Endodermal cell (in vitro differentiated cells): ENCODE measurements at regions not wholly inside any gene's neighbourhood (a gene's known extent, or its start where the extent isn't known, plus 50 kb on each side); places are given as distances from the start of the nearest gene placed in this dataset.

ENCODE experiments used
- DNase-seq: peaks from one replicate; pipeline ENCODE4 v3.0.0-alpha.2; 2017
- H3K27ac ChIP-seq: 2 replicates; pipeline ENCODE4 v1.5.1; 2013; ENCODE audit warnings: mild to moderate bottlenecking, low read depth, low read length, moderate library complexity
- H3K27me3 ChIP-seq: 2 replicates; pipeline ENCODE4 v1.6.1; 2013; ENCODE audit warnings: mild to moderate bottlenecking, low read length, moderate library complexity; ENCODE audit not compliant: insufficient read depth, control insufficient read depth, poor library complexity, severe bottlenecking
- H3K36me3 ChIP-seq: 2 replicates; pipeline ENCODE4 v1.7.0; 2013; ENCODE audit warnings: mild to moderate bottlenecking, low read length, moderate library complexity; ENCODE audit not compliant: control insufficient read depth, insufficient read depth
- H3K4me1 ChIP-seq: one replicate; pipeline ENCODE4 v1.7.0; 2013; ENCODE audit warnings: low read length; ENCODE audit not compliant: control insufficient read depth, insufficient read depth
- H3K4me3 ChIP-seq: 2 replicates; pipeline ENCODE4 v1.5.1; 2013; ENCODE audit warnings: mild to moderate bottlenecking, low read length, moderate library complexity
- H3K9ac ChIP-seq: 2 replicates; pipeline ENCODE4 v1.6.1; 2013; ENCODE audit warnings: mild to moderate bottlenecking, low read length, moderate library complexity; ENCODE audit not compliant: poor library complexity, severe bottlenecking; ENCODE audit errors: extremely low read depth
- H3K9me3 ChIP-seq: 2 replicates; pipeline ENCODE4 v1.6.1; 2013; ENCODE audit warnings: mild to moderate bottlenecking, low read length, moderate library complexity; ENCODE audit not compliant: control insufficient read depth
- H3K27ac Mint-ChIP-seq: 2 replicates; pipeline ENCODE4 v1.8.0; 2020; ENCODE audit warnings: mixed read lengths
- H3K27me3 Mint-ChIP-seq: 2 replicates; pipeline ENCODE4 v1.8.0; 2021; ENCODE audit warnings: mild to moderate bottlenecking, mixed read lengths; ENCODE audit not compliant: insufficient read depth
- H3K36me3 Mint-ChIP-seq: 2 replicates; pipeline ENCODE4 v1.8.0; 2020; ENCODE audit warnings: low read depth, mixed read lengths
- H3K4me1 Mint-ChIP-seq: 2 replicates; pipeline ENCODE4 v1.8.0; 2020; ENCODE audit warnings: mixed read lengths
- H3K4me3 Mint-ChIP-seq: 2 replicates; pipeline ENCODE4 v1.8.0; 2020; ENCODE audit warnings: mild to moderate bottlenecking, moderate library complexity, mixed read lengths
- H3K9me3 Mint-ChIP-seq: 2 replicates; pipeline ENCODE4 v1.8.0; 2020; ENCODE audit warnings: mild to moderate bottlenecking, mixed read lengths
- CTCF ChIP-seq: fragments of 200-600 bp; sonication (generic); conservative IDR thresholded peaks from 2 replicates; pipeline ENCODE4 v1.5.0; 2021; ENCODE audit warnings: antibody characterized with exemption, mild to moderate bottlenecking
- WGBS, 2 experiments: methylation state at CpG; one replicate each; pipeline versions ENCODE4 v1.1.5 to v1.1.7; 2013; ENCODE audit warnings: missing lambda C conversion rate in 2 of 2, mixed read lengths in 1 of 2; ENCODE audit not compliant: insufficient coverage in 1 of 2, insufficient read length in 1 of 2; 5-methylcytosine and 5-hydroxymethylcytosine counted together

GRCh38 chr6:54440549-54440948 is 132.3 kb downstream of the TINAG start:
- H3K27me3 ChIP-seq, result no peaks in the 10 kb centered on the region
- no peaks in the 10 kb centered on the region for H3K36me3 ChIP-seq
- H3K27ac ChIP-seq, result no peak overlapping the region
- H3K4me3 Mint-ChIP-seq, result no peak overlapping the region
- H3K4me1 ChIP-seq, result no peaks in the 10 kb centered on the region
- no peak overlapping the region for H3K4me3 ChIP-seq
- no peaks in the 10 kb centered on the region for H3K27me3 Mint-ChIP-seq
- no peak for DNase-seq
- no peaks in the 10 kb centered on the region for H3K9me3 ChIP-seq
- no peaks in the 10 kb centered on the region for H3K36me3 Mint-ChIP-seq
- no peak overlapping the region for H3K27ac Mint-ChIP-seq
- no peaks in the 10 kb centered on the region for H3K9me3 Mint-ChIP-seq
- no peak for TF ChIP-seq CTCF
- 91 to 100% methylated on average over 2 of the region's 2 CpGs for WGBS, 2 experiments
- H3K9ac ChIP-seq, result no peak overlapping the region
- H3K4me1 Mint-ChIP-seq, result no peaks in the 10 kb centered on the region

- whole genome bisulfite sequencing, 2 experiments, result 91% methylated on average over 2 of the region's 2 CpGs; no CpG with 5 or more reads in 1 of the 2 experiments
- no peak for DNase-seq
- Mint-ChIP-seq H3K4me3 (no peak overlapping the region), H3K4me1 (no peaks in the 10 kb centered on the region), H3K27ac (no peak overlapping the region), H3K9me3 (no peaks in the 10 kb centered on the region), H3K27me3 (no peaks in the 10 kb centered on the region), H3K36me3 (no peaks in the 10 kb centered on the region)
- H3K9ac ChIP-seq, result no peak overlapping the region
- H3K27ac ChIP-seq, result no peak overlapping the region
- no peak for TF ChIP-seq CTCF
- no peak overlapping the region for H3K4me3 ChIP-seq
- no peaks in the 10 kb centered on the region for H3K4me1 ChIP-seq
- H3K27me3 ChIP-seq, result no peaks in the 10 kb centered on the region
- H3K9me3 ChIP-seq, result no peaks in the 10 kb centered on the region
- no peaks in the 10 kb centered on the region for H3K36me3 ChIP-seq
These were observed 132.8 kb downstream of the TINAG start for GRCh38 chr6:54441020-54441419.

- Histone ChIP-seq H3K4me3 (no peak overlapping the region), H3K4me1 (no peaks in the 10 kb centered on the region), H3K36me3 (no peaks in the 10 kb centered on the region), H3K9me3 (no peaks in the 10 kb centered on the region), H3K9ac (no peak overlapping the region), H3K27me3 (no peaks in the 10 kb centered on the region), H3K27ac (no peak overlapping the region)
- Mint-ChIP-seq H3K4me1 (no peaks in the 10 kb centered on the region), H3K27me3 (no peaks in the 10 kb centered on the region), H3K27ac (no peak overlapping the region), H3K36me3 (no peaks in the 10 kb centered on the region), H3K9me3 (no peaks in the 10 kb centered on the region), H3K4me3 (no peak overlapping the region)
- no peak for TF ChIP-seq CTCF
- 91 to 95% methylated on average over 6 to 7 of the region's 7 CpGs for WGBS, 2 experiments
- DNase-seq, result no peak
These were observed 133.5 kb downstream of the TINAG start for GRCh38 chr6:54441687-54442248.
